Rectal smooth muscle tissue (tissue), 1 donor: ENCODE measurements at regions not wholly inside any gene's neighbourhood (a gene's known extent, or its start where the extent isn't known, plus 50 kb on each side); places are given as distances from the start of the nearest gene placed in this dataset.

ENCODE experiments used
- H3K27ac ChIP-seq: one replicate; pipeline ENCODE4 v1.7.0; 2013; ENCODE audit warnings: low read depth, low read length, inconsistent platforms
- H3K27me3 ChIP-seq: one replicate; pipeline ENCODE4 v1.7.0; 2013; ENCODE audit warnings: low read length; ENCODE audit not compliant: control insufficient read depth, insufficient read depth
- H3K36me3 ChIP-seq: one replicate; pipeline ENCODE4 v1.7.0; 2013; ENCODE audit warnings: low read length; ENCODE audit not compliant: control insufficient read depth, insufficient read depth
- H3K4me1 ChIP-seq: one replicate; pipeline ENCODE4 v1.7.0; 2013; ENCODE audit warnings: low read length; ENCODE audit not compliant: control insufficient read depth, insufficient read depth
- H3K4me3 ChIP-seq: one replicate; pipeline ENCODE4 v1.7.0; 2013; ENCODE audit warnings: low read length
- H3K9ac ChIP-seq: one replicate; pipeline ENCODE4 v1.7.0; 2013; ENCODE audit warnings: low read length

DNA sequence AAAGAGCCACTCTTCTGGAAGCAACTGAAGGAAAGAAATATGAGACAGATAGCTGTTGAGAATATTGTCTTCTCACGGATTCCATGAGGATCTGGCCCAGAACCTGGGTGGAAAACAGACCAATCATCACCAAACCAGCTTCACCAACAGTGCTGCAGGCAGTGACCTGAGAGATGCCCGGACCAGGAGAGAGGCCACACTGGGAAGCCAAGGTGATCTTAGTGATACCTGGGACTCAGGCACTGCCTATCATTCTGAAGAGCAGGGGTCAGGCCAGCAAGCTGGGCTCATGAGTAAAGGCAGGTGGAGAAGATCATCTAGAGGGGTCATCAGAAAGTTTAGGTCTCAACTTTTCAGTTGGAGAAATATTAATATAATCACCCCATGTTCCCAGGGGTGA, 595.8 kb upstream of the CADM1 start:
- Histone ChIP-seq H3K4me3 (no peak overlapping the region), H3K36me3 (no peaks in the 10 kb centered on the region), H3K27ac (no peak overlapping the region), H3K9ac (no peak overlapping the region), H3K4me1 (no peaks in the 10 kb centered on the region), H3K27me3 (no peaks in the 10 kb centered on the region)

DNA sequence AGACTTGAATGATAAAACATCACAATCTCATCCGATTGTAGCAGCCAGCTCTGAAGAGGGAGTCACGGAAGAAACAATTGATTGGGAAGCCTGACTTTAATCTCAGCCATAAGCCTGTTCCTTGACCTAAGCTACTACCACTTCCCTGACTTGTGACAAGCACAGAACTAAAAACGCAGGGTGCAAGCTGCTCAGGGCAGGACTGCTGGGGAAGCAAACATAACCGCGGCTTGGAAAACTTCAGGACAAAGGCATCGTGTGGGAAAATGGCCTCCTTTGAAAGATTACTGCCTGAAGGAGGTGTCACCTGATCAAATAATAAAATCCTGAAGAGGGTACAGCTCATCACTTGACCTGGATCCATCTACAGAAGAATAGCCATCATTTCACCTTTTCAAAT, 595.3 kb upstream of the CADM1 start:
- no peak overlapping the region for H3K27ac ChIP-seq
- no peaks in the 10 kb centered on the region for H3K27me3 ChIP-seq

DNA sequence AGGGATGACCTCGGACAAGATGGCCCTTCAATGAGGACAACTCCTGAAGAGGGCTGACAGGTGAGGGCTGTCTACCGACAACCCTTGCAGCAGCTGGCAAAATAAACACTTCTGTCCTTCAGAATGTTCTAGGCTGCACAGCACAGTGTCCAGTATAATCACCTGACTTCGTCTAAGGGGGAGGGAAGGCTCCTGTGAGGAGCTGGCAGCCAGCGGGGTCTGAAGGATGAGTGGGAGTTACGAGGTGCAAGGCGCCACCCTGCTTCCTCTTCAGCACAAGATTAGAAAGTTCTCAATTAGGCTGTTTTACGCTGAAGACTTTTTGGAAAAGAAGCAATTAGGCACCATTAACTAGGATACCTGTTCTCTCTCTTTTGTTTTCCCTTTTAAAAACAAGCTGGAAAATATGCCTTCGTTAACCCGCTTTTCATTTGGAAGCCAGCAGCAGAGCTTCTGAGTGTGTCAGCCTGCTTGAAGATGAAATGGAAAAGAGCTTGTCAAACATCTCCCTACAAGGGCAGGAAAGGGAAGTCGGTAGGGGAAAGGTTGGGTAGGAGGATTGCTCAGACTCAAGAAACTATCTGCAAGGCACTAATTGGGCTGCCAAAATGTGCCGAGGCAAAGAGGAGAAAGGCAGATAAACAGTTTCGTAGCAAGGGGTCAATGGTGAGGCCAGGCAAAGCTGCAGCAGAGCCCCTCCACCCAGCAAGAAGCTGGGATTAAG, 592.2 kb upstream of the CADM1 start:
- Histone ChIP-seq H3K27ac (no peak overlapping the region), H3K27me3 (no peaks in the 10 kb centered on the region)

More for the DNA sequence above, 595.3 kb upstream of the CADM1 start:
- Histone ChIP-seq H3K4me3 (no peak overlapping the region), H3K36me3 (no peaks in the 10 kb centered on the region), H3K9ac (no peak overlapping the region), H3K4me1 (no peaks in the 10 kb centered on the region)

DNA sequence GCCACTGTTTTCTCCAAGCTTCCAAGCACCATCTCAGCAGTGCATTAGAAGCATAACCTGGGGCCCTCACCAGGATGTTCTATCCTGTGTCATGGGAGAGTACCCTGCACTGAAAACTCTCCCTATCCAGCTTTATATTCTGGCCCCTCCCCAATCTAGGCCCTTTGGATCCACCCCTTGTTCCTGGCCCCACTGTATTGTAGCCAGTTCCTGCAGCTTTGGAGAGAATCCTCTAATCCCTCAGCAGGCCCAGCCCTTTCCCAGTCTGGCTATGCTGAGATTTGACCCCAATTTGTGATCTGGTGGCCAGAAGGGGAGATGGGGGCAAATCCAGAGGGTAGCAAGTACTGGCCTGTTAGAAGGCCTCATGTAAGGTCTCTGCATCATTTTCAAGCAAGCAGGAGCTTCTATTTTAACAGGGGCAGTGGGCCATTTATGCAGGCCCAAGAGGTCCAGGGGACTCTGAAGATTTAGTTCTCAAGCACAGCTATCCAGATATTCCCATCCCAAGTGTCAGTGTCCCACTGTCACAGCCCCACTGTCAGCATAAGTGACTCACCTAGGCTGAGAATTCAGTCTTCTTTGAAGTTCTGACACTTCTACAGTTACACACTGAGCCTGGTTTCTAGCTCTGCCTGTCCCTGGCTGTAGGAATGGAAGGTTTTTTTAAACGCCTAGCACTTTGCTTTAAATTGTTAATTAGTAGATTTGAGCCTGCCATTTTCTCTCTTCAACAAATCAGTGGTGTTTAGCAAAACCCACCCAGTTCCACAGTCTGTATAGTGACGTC, 589.5 kb upstream of the CADM1 start:
- Histone ChIP-seq H3K36me3 (no peaks in the 10 kb centered on the region), H3K4me1 (no peaks in the 10 kb centered on the region), H3K27ac (no peak overlapping the region), H3K4me3 (no peak overlapping the region), H3K27me3 (no peaks in the 10 kb centered on the region), H3K9ac (no peak overlapping the region)

More for the DNA sequence above, 592.2 kb upstream of the CADM1 start:
- Histone ChIP-seq H3K36me3 (no peaks in the 10 kb centered on the region), H3K4me3 (no peak overlapping the region), H3K9ac (no peak overlapping the region), H3K4me1 (no peaks in the 10 kb centered on the region)

DNA sequence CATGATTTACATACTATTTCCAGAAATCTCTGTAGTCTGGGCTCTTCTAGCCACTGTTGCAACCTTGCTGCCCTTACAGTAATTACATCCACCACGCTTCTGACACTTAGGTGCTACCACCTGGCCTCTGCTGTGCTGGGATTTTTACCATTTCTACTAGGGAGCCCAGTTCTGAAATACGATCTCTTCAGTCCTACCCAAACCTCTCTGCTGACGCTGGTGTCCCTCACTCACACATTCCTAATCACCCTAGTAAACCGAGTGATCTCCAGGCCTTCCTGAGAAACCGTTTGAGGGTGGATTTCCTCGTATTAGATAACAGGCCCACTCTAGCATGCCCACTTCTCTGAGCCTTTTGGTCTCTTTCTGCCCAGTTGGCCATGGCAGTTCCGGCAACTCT, 588.9 kb upstream of the CADM1 start:
- H3K4me1 ChIP-seq: no peaks in the 10 kb centered on the region
- no peak overlapping the region for H3K4me3 ChIP-seq
- H3K27ac ChIP-seq: no peak overlapping the region
- H3K36me3 ChIP-seq: no peaks in the 10 kb centered on the region
- no peak overlapping the region for H3K9ac ChIP-seq
- no peaks in the 10 kb centered on the region for H3K27me3 ChIP-seq

DNA sequence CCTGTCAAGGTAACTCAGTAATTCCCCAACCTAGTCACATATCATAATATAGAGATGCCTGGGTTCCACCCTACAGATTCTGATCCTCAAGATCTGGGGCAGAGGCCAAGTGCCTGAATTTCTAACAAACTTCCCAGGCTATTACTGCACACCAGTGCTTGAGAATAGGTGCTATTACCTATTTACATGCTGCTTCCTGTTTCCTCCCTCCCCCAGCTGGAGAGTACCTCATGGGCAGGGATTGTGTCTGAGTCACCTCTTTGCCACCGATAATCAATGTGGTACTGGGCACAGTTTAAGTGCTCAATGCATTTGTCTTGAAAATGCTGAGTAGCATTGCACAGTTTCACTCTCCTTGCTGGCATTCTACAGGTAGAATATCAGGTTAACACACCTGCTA, 582.2 kb upstream of the CADM1 start:
- no peaks in the 10 kb centered on the region for H3K36me3 ChIP-seq
- H3K9ac ChIP-seq: no peak overlapping the region
- no peaks in the 10 kb centered on the region for H3K27me3 ChIP-seq
- no peaks in the 10 kb centered on the region for H3K4me1 ChIP-seq
- H3K4me3 ChIP-seq: no peak overlapping the region
- H3K27ac ChIP-seq: no peak overlapping the region

DNA sequence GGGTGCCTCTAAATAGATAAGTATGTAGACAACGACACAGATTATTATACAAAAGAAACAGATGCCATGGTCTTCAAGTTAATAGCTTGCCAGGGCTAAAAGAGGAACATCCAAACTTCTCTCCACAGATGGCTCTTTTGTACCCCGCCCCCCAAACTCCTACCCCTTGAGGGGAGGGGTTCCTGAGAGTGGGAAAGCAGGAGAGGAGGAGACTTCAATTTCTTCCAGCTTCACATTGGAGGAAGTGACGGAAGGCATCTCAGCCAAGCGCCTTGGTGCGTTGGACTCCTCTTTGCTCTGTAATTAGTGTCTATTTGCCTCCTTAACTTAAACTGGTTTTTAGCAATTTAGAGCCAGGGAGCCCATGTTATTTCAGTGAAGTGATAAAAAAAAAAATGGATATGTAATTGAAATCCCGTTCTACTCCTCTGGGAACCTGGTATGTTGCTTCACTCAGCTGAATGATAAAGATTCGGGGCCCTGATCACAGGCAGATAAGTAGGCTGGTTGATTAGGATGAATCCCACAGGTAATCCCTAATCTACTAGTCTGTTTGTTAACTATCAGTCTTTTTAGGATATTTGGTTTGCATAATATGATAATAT, 580.9 kb upstream of the CADM1 start:
- Histone ChIP-seq H3K9ac (no peak overlapping the region), H3K4me1 (no peaks in the 10 kb centered on the region), H3K27me3 (no peaks in the 10 kb centered on the region), H3K27ac (no peak overlapping the region), H3K4me3 (no peak overlapping the region), H3K36me3 (no peaks in the 10 kb centered on the region)

DNA sequence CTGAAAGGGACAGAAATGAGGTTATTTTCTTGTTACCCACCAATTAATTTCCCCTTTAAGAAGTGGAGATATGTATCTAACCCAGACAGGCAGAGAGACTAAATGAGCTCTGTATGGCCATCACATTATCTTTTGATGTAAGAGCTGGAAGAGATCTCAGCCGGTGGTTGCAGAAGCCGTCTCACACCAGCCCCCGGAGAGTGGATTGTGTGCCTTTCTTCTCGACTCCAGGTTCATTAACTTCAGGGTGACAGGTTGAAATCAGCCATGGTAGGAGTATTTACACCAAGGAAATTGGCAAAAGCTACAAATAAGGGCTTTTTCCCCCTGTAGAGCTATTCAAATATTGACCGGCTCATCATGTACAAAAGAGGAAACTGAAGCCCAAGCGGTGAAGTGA, 580.3 kb upstream of the CADM1 start:
- H3K27me3 ChIP-seq: no peaks in the 10 kb centered on the region
- H3K4me3 ChIP-seq: no peak overlapping the region
- no peaks in the 10 kb centered on the region for H3K4me1 ChIP-seq
- no peak overlapping the region for H3K27ac ChIP-seq
- H3K9ac ChIP-seq: no peak overlapping the region
- no peaks in the 10 kb centered on the region for H3K36me3 ChIP-seq

DNA sequence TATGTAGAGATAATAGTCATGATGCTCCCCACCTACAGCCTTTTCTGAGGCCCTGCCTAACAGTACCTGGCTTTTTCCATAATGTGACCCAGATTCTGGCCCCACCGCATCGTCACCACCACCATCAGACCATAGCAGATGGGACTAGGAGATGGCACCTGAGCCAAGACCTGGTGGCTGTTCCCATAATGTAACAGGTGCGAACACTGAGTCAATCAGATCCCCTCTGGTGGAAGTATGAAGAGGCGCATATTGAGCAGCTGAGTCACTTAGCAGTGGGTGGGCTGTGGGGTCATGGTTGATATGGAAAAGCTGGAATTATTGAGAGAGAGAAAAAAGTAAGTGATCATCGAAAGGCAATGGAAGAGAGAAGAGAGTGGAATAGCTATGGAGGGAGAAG, 578.0 kb upstream of the CADM1 start:
- H3K4me1 ChIP-seq: no peaks in the 10 kb centered on the region
- no peak overlapping the region for H3K27ac ChIP-seq

DNA sequence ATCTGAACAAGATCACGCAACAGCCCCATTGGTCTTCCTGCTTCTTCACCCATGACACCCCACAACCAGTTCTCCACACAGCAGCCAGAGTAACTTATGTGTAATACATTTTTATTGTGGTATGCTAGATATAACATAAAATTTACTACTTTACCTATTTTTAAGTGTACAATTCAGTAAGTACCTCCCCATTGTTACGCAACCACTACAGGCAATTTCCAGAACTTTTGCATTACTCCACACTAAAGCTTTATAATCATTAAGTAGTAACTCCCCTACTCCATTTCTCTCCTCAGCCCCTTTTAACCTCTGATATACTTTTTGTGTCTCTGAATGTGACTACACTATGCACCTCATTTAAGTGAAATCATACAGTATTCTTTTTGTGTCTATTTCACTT, 575.4 kb upstream of the CADM1 start:
- H3K27ac ChIP-seq: no peak overlapping the region
- no peaks in the 10 kb centered on the region for H3K4me1 ChIP-seq
- no peaks in the 10 kb centered on the region for H3K36me3 ChIP-seq
- H3K27me3 ChIP-seq: peaks cover under 1% of the 10 kb centered on the region
- H3K9ac ChIP-seq: no peak overlapping the region
- H3K4me3 ChIP-seq: no peak overlapping the region

More for the DNA sequence above, 578.0 kb upstream of the CADM1 start:
- Histone ChIP-seq H3K4me3 (no peak overlapping the region), H3K36me3 (no peaks in the 10 kb centered on the region), H3K27me3 (no peaks in the 10 kb centered on the region), H3K9ac (no peak overlapping the region)

DNA sequence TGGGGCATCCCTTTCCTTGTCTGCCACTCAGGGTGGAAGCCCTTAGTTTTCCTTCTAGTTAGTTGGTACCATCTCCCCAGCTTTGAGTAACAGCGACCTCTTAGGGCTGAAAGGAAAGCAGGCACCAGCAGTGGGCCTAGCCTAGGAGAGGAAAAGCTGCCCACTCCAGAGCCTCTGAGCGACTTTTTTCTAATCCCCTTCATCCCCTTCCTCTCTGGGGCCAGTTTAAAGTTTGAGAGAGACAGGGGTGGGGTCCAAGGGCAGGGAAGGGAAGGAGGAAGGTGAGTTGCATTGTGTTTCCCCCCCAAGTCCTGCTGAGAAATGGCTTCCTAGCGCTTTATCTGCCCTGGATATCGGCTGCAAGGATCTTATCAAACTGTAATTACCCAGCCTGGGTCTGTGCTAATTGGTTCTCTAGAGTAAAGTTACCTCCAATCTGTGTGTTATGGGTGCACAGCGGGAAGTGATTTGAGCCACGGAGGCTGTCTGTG, 573.9 kb upstream of the CADM1 start:
- no peak overlapping the region for H3K27ac ChIP-seq
- peaks cover 2% of the 10 kb centered on the region for H3K27me3 ChIP-seq
- no peaks in the 10 kb centered on the region for H3K4me1 ChIP-seq

DNA sequence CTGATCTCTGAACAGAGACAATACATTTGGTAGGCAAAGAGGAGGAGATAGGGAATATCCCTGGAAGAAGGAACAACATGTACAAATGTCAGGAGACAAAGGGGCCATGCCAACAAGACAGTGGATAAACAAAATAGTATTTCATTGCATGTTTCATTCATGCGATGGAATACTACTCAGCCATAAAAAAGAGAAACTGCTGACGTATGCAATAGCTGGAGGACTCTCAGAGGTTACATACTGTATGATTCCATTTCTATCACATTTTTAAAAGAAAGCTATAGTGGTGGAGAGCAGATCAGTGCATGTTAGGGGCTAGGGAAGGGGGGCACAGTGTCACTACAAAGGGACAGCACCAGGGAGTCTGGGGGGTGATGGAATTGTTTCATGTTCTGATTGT, 572.9 kb upstream of the CADM1 start:
- no peaks in the 10 kb centered on the region for H3K36me3 ChIP-seq
- no peak overlapping the region for H3K4me3 ChIP-seq
- no peaks in the 10 kb centered on the region for H3K4me1 ChIP-seq
- H3K27ac ChIP-seq: no peak overlapping the region
- peaks cover 2% of the 10 kb centered on the region for H3K27me3 ChIP-seq
- no peak overlapping the region for H3K9ac ChIP-seq

More for the DNA sequence above, 573.9 kb upstream of the CADM1 start:
- H3K9ac ChIP-seq: no peak overlapping the region
- no peak overlapping the region for H3K4me3 ChIP-seq
- H3K36me3 ChIP-seq: no peaks in the 10 kb centered on the region
